Epidermal melanocyte (primary cell): ENCODE measurements at regions not wholly inside any gene's neighbourhood (a gene's known extent, or its start where the extent isn't known, plus 50 kb on each side); places are given as distances from the start of the nearest gene placed in this dataset.

ENCODE experiments used
- DNase-seq: peaks from one replicate; pipeline ENCODE4 v3.0.0; 2011; ENCODE audit warnings: low spot score; ENCODE audit not compliant: insufficient read length

DNA sequence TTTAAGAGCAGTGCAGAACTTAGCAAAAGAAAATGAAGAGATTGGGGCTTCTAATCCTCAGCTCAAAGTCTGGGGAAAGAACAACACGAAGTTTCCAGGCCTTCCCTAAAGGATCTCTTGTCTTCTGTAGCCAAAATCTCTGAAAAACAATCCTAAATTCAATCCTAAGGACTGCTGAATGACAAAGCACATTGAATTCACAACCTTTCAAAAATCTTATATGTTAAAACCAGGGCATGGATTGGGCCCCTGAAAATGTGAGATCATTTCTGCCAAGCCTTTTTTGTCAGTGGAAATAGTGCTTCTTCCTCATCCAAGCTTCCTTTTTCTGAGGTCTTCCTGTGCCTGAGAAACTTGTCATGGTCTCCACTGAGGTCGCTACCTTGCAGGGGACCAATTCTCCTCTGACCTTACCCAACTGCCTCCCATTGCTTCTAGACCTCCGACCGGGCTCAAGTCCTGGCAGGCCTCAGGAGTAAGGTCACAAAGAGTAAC is 126.2 kb upstream of the ARID1B start:
- DNase-seq: no peak

DNA sequence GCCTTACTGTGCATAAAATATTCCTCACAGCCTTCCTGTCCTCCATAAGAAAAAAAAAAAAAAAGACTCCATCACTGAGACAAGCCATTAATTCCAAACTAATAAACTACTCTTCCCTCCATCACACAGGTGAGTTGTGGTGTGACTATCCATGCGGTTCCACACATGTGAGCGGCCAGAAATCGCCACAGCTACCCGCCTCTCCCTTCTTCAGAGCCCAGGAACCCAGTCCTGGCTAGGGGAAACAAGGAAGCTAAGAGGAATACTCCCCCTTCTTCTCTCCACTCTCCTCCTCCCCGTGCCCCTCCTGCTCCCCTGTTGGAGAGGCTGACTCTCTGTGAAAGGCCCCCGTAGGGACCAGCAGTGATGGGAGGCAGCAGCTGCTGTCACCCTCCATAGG is 128.6 kb upstream of the ARID1B start:
- no peak for DNase-seq

DNA sequence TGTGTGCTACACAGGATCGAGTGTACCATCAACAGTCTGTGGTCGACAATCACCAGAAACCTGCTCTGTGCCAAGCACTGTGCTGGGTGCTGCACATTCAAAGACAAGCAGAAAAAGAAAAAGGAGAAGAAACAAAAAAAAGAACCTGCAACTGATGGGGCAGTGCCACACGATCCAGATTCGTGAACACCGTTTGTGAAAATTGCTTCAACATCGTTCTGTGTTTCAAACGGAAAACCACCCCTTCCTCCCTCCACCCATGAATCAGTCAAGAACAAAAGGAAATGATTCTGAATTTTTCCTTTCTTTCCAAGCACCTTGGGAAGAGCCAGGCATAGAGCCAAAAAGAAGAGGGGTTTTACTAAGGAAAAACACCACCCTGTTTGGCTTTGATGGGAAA is 129.2 kb upstream of the ARID1B start:
- DNase-seq: no peak

DNA sequence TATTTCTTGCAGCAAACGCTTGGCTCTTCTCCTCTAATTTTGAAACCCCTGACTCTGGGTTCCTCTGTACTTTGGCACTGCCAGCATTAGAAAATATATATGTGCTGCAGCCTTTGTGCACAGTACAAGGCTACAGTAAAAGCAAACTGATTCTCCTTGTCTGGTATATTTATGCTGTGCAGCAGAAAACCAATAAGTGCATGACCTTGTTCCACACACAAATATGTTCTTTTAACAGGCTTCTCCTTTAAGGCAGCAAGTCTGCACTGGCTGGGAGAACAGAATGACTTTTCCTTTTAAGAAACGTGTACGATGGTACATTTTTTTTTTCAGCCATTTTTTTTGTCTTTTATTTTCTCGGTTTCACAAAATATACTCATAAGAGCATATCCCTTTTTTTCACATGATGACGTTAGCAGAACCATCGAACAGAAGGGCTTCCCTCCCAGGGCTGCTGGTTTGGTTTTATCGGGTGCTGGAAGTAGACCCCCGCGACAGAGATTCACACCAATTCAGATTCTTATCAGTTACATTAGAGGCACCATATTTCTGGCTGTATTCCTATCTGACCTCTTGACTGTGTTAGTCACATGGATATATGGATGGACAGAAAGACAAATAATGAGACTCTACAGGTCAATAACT is 129.9 kb upstream of the ARID1B start:
- DNase-seq: no peak

DNA sequence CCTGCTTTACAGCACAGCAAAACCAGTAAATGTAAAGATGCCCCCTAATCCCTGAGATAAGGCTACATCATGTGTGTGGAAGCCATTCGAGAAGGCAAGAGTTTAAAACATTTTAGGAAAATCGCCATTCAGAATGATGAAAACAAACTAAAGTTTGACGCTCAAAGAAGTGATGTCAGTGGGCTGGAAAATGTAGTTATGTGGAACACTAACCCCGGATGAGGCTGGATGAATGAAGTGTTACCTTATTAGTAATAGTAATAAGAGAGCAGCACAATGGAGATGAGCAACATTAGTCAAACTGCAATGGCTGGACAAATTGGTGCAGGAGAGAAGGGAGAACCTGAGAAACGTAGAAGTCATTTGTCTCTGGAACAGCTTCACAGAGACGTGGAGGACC is 130.7 kb upstream of the ARID1B start:
- DNase-seq: no peak

DNA sequence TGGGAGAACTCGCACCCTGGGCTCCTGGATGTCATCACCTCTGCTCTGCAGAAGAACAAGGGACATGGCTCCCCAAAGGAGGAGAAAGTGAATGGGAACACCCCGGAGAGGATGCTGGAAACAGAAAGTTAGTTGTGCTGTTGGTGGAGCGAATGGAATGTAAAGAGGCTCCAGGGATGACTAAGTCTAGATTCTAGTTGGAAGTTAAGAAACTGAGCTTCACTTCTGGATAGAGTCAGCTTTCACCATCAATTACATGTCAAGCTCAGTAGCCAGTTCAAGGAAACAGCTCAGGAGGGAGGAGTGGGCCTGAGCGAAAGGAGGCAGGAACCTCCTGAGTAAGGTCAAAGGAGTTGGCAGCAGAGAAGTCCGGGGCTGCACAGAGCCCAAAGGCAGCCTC is 132.1 kb upstream of the ARID1B start:
- no peak for DNase-seq

DNA sequence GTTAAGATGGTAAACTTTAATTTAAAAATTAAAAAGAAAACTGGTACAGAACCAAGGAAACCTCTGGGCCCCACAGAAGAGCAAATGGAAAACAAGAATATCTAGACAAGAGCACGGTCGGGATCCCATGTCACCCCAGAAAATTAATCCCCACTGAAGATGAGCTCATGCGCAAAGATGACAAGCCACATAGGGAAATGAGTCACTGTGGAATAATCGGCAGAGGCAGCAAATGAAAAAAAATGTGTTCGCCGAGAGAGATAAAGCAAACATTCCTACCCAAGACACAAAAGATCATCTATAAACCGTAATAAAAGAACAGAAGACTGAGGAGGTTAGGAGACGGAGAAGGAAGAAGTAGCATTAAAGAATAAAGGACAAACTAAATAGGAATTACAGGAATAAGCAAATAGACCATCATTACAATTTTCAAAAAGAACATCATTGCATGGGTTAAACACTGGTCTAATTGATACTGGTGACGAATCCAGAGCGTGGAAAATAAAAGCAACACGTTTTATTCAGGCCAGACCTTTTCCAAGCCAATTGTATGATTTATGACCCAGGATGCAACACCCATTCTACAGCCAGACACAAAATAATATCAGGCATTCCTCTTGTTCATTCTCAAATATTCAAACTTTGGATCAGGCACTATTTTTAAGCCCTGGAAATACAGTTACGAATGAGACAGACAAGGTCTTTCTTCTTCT is 138.0 kb upstream of the ARID1B start:
- DNase-seq: no peak

DNA sequence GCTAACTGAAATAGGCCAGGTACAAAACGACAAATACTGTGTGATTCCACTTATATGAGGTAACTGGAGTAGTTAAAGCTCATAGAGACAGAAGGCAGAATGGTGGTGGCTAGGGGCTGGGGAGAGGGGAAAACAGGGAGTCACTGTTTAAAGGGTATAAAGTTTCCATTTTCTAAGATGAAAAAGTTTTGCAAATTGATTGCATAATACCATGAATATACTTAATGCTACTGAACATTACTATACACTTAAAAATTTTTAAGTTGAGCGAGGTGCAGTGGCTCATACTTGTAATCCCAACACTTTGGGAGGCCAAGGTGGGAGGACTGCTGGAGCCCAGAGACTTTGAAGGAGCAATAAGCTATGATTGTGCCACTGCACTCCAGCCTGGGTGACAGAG is 138.6 kb upstream of the ARID1B start:
- no peak for DNase-seq

DNA sequence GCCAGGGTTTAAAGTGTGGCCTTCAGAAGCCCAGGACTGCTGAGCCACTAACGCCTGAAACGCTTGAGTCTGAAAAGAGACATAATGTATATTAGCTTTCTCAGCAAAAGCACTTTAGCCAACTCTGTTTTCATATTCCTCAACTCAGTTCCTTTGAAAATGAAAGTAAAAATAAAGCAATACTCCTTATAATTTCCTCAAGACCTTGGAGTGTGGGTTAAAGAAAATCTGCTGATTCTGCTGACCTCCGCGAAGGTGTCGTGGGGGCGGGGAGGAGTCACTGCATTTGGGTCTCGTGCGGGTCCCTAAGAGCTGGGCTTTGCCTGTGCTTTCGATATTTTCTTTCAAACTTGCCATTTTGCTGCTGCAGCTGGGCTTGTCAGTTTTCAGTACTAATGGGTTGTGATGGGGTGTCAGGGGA is 142.2 kb upstream of the ARID1B start:
- no peak for DNase-seq

DNA sequence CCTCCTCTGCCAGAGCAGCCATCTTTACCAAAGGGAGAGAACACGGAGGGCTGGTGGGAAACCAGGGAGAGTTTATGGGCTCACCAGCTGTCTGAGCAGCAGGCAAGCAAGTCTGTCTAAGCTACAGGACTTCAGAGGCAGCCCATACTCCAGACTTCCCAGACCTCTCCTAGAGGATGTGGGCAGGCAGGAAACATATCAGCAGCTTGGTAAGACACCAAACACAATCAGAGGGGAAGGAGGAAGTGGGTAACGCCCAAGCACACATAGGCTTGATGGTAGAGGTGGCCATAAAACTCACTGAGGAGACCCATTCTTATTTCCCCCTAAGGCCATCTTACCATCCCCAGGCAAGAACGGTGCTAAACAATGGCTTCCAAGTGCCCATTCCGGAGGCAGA is 143.1 kb upstream of the ARID1B start:
- DNase-seq: no peak

DNA sequence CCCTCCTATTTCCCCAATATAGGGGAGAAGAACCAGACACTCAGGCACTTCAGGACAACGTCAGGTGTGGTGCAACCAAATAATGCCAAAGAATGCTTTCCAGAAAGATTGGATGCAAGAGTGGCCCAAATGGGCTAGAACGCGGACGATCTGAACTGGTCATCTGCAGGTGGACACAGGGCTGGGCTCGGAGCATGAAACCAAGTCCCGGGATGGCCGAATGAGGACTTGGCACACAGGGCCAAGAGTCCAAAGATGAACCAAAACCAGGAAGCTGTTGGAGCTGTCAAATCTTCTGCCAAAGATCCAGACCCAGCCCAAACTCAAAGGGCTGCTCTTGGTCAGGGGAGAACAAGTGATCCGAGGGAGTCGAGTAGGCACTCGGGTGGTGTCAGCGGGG is 143.9 kb upstream of the ARID1B start:
- no peak for DNase-seq

DNA sequence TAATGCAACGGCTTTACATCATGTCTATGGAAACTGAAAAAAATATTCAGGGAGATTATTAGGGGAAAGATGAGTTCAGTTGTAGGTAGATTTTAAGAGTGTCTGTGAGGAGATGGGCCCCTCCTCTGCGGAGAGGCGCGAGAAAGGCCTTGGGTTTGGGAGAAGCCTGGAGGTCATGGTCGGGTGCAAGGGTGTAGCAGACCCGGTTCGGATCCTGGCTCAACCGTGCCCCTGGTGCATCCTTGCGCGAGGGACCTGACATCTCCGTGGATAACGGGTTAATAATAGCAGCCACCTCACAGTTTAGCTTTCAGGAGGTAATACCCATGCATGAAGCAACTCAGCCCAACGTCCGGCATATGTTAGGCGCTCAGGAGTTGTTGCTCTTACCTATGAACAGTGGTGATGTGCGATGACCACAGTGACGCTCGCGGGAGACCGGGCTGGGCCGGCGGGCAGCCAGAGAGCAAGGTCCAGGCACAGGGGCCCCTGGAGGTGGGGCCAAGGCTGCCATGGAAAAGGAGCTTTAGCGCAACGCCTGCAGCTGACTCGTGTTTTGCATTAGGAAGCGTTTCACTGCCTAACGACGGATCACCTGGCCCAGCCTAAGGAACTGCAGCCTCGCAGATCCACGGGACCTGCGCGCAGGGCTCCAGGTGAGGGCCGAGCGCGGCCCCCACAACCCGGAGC is 146.4 kb upstream of the ARID1B start:
- DNase-seq: no peak

DNA sequence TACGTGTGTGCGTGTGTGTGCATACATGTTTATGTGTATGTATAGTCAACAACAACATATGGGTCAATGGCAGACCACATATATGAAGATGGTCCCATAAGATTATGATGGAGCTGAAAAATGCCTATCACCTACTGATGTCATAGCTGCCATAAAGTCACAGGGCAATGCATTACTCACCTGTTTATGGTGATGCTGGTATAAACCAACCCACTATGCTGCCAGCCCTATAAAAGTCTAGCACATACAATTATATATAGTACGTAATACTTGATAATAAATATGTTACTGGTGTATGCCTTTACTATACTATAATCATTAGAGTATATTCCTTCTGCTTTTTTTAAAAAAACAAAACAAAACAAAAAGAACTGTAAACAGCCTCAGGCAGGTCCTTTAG is 148.4 kb upstream of the ARID1B start:
- no peak for DNase-seq

DNA sequence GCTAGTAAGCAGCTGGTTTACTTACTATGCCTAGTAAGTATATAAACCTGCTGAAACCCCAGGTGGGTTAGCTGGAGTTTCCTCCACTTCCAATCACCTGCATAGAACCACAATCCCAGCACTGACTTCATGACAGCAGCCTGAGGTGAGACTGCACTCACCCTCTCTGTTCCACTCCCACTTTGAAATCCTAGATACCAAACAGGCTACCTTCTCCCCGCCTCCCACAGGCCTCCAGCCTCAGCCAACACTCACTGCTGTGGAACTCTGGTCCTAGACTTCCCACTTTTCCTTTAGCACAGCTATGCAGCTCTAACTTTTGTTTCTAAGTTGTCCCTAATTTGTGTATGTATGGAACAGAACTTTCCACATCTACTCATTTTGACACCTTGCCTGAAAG is 149.7 kb upstream of the ARID1B start:
- no peak for DNase-seq

DNA sequence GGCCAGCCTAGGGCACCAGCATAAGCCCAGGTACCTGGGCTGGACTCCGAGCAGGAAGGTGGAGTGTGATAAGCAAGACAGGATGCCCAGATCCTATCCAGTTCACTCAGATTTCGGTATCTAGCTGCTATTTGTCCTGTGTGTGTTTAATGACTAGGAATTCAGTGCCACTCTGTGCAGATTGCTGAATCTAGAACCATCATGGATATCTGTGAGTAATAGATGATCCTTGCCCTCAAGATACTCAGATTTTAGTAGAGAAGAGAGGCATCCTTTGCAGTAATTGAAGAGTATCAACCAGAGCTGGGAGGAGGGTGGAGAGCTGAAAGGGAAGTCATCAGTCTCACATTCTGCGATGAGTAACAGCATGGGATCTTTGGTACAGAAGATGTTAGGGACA is 155.0 kb upstream of the ARID1B start:
- no peak for DNase-seq

DNA sequence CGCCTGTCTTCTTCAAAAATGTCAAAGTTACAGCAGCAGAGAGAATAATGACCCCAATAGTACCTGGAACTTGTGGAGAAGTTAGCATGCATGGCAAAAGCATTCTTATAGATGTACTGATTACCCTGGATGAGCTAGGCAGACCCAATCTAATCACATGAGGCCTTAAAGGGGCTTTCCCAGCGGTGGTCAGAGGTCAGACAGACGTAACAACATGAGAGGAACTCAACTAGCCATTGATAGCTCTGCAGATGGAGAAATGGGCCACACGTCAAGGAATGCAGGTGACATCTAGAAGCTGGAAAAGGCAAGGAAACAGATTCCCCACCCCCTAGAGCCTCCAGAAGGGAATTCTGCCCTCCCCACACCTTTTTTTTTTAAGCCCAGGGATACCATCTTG is 156.8 kb upstream of the ARID1B start:
- DNase-seq: no peak

DNA sequence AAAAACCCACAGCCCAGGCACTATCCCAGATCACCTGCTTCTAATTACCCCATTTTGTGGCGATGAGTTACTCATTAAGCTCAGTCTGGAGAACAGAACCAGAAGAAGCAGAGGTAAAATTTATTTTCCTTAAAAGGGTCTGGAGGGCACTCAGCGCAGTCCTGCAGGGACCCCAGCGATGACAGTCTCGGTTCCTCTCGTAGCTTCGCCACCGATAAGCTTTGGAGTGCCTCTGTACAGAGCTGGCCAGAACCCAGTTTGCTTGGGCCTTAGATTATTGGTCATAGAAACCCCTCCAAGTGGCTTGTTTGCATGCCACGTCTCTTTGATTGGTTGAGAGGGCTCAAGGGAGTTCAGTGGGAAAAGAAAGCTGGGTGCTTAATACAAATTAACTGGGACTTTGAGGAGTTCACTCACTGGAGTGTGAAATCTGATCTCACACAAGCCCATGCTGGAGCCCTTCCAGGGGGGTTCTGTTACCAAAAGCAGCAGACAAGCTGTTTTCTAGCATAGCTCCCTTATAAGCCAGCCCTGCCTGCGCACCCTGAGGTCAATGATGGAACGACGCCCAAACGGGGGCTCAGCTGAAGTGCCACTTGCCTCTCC is 158.5 kb upstream of the ARID1B start:
- DNase-seq: no peak

DNA sequence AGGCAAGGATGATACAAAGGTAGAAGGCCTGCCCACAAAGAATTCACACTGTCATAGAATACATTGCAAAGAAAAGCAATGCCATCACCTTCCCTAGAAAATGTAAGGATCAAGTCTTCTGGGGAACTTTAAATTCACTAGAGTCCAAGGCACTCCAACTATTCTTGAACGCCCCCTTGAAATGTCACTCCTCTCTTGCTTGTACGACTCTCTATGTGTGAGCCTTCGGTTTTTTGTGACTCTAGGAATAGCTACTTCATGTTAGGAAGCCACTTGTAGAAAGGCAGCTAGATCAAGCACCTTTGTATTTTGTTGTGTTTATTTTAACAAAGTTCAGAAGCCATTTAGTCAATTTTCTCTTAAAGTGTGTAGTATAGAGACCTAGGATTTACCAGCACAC is 159.2 kb upstream of the ARID1B start:
- DNase-seq: no peak

DNA sequence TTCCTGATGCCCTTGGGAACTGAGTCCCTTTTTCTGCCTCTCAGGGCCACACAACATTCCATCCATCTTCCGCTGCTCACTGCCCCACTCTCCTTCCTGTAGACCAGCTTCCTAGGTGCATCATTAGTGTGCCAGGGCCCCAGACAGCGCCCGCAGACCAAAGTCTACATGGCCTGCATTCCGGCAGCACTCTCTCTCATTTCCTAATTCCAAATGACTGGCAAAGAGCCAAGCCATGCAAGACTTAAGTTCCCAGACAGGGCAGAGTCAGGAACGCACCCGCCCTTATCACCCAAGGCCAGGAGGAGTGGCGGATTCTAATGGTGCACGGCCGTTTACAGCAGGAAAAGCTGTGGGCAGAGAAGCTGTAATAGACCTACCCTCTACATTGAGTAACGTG is 159.8 kb upstream of the ARID1B start:
- DNase-seq: no peak

DNA sequence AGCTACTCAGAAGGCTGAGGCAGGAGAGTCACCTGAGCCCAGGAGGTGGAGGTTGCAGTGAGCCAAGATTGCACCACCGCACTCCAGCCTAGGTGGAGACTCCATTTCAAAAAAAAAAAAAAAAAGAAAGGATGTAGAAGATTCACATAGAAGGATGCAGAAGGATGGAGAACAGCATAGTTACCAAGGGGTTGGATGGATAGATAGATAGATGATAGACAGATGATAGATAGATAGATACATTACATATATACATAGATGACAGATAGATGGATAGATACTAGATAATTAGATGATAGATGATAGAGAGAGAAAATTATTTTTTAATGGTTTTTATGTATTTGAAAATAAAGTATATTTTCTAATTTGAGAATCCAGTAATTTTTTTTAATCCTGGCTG is 160.7 kb upstream of the ARID1B start:
- no peak for DNase-seq

DNA sequence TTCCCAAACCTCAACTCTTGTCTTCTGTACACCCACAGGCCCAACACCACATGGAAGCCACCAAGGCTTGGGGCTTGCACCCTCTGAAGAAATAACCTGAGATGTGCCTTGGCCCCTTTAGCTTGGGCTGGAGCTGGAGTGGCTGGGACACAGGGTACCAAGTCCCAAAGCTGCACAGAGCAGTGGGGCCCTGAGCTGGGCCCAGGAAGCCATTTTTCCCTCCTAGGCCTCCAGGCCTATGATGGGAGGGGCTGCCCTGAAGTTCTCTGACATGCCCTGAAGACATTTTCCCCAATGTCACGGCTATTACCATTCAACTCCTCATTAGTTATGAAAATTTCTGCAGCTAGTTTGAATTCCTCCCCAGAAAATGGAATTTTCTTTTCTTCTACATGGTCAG is 163.2 kb upstream of the ARID1B start:
- no peak for DNase-seq

DNA sequence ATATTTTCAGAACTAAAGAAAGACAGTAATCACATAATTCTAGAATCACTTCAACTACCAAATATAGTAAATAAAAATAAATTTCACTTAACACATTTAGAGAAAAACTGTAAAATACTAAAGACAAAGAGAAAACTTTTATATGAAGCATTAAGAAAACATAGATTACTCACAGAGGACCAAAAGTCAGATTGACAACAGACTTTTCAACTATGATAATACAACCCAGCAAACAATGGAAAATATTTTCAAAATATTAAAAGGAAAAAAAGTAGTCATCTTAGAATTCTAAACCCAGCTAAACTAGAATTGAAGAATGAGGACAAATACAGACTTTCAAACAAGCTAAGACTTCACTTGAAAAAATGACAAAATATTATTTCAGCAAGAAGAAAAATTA is 164.8 kb upstream of the ARID1B start:
- no peak for DNase-seq

DNA sequence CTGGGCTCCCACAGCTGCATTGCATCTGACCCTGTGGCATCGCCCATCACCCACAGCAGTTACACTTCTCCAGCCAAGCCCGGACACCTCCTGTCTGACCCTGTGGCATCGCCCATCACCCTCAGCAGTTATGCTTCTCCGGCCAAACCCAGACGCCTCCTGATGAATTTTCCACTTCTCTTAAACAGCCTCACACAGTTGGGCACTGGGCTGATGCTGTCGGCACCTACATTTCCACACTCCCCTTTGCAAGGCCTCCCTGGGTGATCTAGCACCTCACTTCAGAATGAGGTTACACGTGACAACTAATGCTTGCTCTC is 175.2 kb upstream of the ARID1B start:
- DNase-seq: no peak
